GM12875 (cell line): ENCODE measurements at regions not wholly inside any gene's neighbourhood (a gene's known extent, or its start where the extent isn't known, plus 50 kb on each side); places are given as distances from the start of the nearest gene placed in this dataset.

Source experiments
- H3K4me3 ChIP-seq: one replicate; pipeline ENCODE4 v1.5.1; 2011; ENCODE audit warnings: low read depth, low read length, control low read depth
- TF ChIP-seq, protein P1 (sequence below): IDR thresholded peaks from 2 replicates; pipeline ENCODE4 v1.5.1; 2011; ENCODE audit warnings: low read depth, mild to moderate bottlenecking, control low read depth, inconsistent platforms, low read length, moderate library complexity, borderline replicate concordance; ENCODE audit not compliant: insufficient read depth

DNA sequence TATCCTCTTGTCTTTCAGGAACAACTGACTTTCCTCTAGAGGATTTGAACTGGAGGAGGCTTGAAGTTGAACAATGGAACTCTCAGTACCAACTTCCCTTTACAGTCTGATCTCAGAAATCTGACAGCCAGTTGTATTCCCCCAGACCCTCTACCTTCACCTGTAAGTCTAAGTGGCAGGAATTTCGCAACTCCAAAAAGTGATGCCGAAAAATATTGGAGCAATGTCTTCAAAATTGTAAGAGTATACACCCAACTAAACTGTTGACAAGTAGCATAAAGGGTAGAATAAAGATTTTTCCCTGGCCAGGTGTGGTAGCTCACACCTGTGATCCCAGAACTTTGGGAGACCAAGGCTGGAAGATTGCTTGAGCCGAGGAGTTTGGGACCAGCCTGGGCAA is 69.1 kb upstream of the CFAP20DC start:
- no peak overlapping the region for H3K4me3 ChIP-seq
- TF ChIP-seq, protein P1, sequence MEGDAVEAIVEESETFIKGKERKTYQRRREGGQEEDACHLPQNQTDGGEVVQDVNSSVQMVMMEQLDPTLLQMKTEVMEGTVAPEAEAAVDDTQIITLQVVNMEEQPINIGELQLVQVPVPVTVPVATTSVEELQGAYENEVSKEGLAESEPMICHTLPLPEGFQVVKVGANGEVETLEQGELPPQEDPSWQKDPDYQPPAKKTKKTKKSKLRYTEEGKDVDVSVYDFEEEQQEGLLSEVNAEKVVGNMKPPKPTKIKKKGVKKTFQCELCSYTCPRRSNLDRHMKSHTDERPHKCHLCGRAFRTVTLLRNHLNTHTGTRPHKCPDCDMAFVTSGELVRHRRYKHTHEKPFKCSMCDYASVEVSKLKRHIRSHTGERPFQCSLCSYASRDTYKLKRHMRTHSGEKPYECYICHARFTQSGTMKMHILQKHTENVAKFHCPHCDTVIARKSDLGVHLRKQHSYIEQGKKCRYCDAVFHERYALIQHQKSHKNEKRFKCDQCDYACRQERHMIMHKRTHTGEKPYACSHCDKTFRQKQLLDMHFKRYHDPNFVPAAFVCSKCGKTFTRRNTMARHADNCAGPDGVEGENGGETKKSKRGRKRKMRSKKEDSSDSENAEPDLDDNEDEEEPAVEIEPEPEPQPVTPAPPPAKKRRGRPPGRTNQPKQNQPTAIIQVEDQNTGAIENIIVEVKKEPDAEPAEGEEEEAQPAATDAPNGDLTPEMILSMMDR = no peak

DNA sequence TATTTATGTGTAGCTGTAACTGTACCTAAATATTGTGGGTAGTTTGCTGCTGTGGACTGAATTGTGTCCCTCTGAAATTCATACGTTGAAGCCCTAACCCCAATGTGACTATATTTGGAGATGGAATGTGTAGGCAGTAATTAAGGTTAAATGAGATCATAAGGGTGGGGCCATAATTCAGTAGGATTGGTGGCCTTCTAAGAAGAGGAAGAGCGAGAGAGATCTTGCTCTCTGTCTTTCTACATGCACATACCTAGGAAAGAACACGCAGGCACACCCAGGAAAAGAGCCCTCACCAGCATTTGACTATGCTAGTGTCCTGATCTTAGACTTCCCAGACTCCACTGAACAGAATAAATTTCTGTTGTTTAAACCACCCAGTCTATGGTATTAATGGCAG is 67.6 kb upstream of the CFAP20DC start:
- H3K4me3 ChIP-seq = no peak overlapping the region
- TF ChIP-seq, protein P1 = no peak

DNA sequence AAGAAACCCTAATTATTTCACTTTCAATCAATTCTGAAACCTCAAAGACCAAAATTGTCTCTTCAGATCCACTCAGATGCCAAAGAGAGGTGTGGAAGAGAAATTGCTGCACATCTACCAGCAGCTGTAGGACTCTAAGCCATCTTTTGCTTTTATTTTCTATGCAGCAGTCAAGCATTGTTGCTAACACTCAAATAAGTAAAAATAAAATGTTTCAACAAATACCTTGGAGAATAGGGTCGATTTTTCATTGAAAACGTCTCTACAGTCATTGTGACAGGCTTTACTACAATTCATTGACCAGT is 66.4 kb upstream of the CFAP20DC start:
- H3K4me3 ChIP-seq = peak overlapping the region; percentile 6
- TF ChIP-seq, protein P1 = no peak

DNA sequence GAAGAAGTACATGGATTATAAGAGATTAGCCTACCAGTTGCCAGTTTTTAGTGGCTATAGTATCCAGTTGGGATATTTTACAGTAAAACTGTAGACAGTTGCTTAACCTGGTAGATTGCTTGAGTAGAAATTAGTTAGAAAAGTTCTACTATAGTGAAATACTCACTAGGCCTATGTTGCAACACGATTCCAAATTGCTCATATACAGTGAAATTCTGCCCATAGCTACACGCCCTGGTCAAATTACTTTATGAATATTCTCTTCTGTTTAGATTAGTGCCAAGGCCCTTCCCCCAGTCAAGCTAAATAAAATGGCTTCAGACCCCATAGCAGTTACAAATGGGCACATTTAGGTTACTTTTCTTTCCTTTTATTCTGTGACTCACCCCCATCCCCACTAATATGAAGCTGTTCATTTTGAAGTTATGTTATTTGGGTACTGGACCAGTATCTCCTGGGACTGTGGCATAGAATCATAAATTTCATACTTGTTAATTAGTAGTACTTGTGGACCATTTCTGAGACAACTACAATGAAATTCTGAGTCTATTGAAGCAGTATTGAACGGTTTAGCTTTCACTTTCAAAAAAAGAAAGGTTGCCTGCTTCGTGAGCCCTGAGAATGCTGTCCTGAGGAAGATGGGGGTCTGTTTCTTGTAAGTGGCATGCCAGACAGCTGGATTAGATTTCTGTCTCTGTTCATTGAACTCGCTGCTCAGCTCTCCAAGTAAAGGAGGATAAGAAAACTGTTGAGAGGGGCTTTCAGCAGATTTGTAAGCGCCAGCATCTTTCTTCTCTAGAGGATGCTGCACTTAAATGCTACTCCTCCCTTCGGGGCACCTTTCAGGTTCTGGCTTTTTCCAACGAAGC is 65.8 kb upstream of the CFAP20DC start:
- TF ChIP-seq, protein P1 = no peak
- H3K4me3 ChIP-seq = no peak overlapping the region

DNA sequence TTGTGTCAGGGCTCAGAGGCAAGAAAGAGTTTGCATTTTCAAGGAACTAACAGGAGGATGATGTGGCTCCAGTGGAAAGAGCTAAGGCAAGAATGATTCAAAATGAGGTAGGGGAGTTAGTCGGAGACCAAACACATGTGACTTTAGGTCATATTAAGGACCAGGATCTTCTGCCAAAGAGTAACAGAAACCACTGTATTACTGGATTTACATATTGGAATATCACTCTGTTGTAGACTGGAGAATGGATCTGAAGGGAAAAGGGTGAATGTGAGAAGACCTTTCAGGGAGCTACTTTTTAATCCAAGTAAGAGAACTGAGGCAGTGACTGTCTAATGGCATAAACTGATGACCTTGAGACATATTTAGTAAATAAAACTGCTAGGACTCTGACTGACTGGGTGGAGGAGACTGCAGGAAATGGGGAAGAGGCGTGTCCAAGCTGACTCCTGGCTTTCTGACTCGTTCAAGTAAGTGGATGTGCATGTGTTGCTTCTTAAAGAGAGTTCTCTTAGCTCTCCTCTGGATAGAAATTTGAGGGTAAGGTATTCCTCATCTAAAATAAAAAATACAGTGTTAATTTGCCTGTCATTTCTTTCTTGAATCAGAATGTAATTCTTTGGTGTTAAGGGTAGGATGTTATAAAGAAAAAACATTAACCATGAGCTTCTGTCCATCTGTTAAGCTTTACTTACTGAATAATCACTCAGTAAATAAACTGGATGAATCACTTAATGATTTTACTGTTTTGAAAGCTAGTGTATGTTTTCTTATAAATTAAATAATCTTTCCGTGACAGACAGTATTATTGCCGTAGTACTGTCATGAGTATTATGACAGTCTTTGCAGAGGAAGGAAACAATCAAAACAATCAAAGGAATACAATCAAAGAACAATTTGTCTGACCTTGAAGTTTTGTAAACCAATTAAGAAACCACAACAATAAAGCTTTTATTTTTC is 58.3 kb upstream of the CFAP20DC start:
- TF ChIP-seq, protein P1 = no peak
- H3K4me3 ChIP-seq = no peak overlapping the region

DNA sequence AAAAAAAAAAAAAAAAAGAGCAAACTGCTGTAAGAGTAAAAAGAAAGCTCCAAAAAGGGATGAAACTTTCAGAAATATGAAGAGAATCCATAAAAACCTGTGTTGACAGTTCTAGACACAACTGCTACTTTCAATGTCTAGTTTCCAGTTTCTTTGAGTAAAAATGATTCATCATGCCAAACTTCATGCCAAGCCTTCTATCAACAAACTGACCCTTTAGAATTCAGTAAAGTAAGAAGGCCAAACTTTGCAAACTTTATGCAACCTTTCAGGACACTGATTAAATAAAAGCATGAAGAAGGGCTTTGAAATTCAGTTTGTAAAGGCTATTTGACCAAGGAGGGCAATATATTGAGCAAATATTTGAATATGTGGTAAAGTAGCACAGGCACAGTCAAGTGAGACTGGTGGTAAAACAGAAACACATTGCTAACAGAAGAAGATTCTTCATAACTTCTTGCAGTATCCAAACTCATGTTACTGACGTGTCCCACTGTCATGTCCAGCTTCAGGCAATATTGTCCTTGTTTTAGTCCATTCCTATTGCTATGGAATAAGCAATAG is 56.3 kb upstream of the CFAP20DC start:
- TF ChIP-seq, protein P1 = no peak
- H3K4me3 ChIP-seq = no peak overlapping the region
